A549 (cell line): ENCODE measurements at regions not wholly inside any gene's neighbourhood (a gene's known extent, or its start where the extent isn't known, plus 50 kb on each side); places are given as distances from the start of the nearest gene placed in this dataset.

Experiments used
- CBX2 ChIP-seq: fragments of 200-600 bp; sonication (generic); IDR thresholded peaks from 2 replicates; pipeline ENCODE4 v1.6.1; 2016; ENCODE audit warnings: low read depth, mild to moderate bottlenecking, borderline replicate concordance
- CEBPB ChIP-seq, 2 experiments: fragments of >200 bp in 1 of 2; sonication (Bioruptor Twin) in 1 of 2; formaldehyde crosslinking in 1 of 2; IDR thresholded peaks; 2 replicates each; pipeline ENCODE4 v1.6.1; 2012 to 2016
- FOSL2 ChIP-seq, 2 experiments: fragments of 450-650 bp in 1 of 2; fragments of >200 bp in 1 of 2; sonication (Bioruptor Twin) in 1 of 2; formaldehyde crosslinking; IDR thresholded peaks; 2 replicates each; pipeline versions ENCODE4 v1.5.0 to v1.6.1; 2016 to 2020; ENCODE audit warnings: mild to moderate bottlenecking in 1 of 2, moderate library complexity in 1 of 2
- POLR2A ChIP-seq: IDR thresholded peaks from 2 replicates; pipeline ENCODE4 v1.6.1; 2012; ENCODE audit warnings: mild to moderate bottlenecking, low read length
- RAD21 ChIP-seq, 2 experiments: fragments of >200 bp in 1 of 2; sonication (Bioruptor Twin) in 1 of 2; formaldehyde crosslinking in 1 of 2; IDR thresholded peaks in 1 of 2; conservative IDR thresholded peaks in 1 of 2; 2 replicates in 1 of 2; 3 replicates in 1 of 2; pipeline ENCODE4 v1.6.1; 2012 to 2018; ENCODE audit warnings: inconsistent platforms in 1 of 2
- TF ChIP-seq, protein P1 (sequence below): IDR thresholded peaks from 2 replicates; pipeline ENCODE4 v1.6.1; 2012
- TF ChIP-seq, protein P2 (sequence below): fragments of >200 bp; sonication (Bioruptor Twin); formaldehyde crosslinking; IDR thresholded peaks from 3 replicates; pipeline ENCODE4 v1.5.1; 2016

- no peak for TF ChIP-seq POLR2A
- no peak for TF ChIP-seq RAD21 (conservative IDR thresholded peaks at IDR 0.05 in 1 of 2, IDR thresholded peaks at IDR 0.05 in 1 of 2)
- TF ChIP-seq CBX2, result no peak
- no peak for TF ChIP-seq FOSL2 (IDR thresholded peaks at IDR 0.05)
- no peak for TF ChIP-seq FOSL2 (CRISPR knock-in tag; IDR thresholded peaks at IDR 0.05)
- TF ChIP-seq CEBPB (IDR thresholded peaks at IDR 0.05), result no peak
- TF ChIP-seq, protein P1, sequence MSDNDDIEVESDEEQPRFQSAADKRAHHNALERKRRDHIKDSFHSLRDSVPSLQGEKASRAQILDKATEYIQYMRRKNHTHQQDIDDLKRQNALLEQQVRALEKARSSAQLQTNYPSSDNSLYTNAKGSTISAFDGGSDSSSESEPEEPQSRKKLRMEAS, result no peak
- TF ChIP-seq, protein P2, sequence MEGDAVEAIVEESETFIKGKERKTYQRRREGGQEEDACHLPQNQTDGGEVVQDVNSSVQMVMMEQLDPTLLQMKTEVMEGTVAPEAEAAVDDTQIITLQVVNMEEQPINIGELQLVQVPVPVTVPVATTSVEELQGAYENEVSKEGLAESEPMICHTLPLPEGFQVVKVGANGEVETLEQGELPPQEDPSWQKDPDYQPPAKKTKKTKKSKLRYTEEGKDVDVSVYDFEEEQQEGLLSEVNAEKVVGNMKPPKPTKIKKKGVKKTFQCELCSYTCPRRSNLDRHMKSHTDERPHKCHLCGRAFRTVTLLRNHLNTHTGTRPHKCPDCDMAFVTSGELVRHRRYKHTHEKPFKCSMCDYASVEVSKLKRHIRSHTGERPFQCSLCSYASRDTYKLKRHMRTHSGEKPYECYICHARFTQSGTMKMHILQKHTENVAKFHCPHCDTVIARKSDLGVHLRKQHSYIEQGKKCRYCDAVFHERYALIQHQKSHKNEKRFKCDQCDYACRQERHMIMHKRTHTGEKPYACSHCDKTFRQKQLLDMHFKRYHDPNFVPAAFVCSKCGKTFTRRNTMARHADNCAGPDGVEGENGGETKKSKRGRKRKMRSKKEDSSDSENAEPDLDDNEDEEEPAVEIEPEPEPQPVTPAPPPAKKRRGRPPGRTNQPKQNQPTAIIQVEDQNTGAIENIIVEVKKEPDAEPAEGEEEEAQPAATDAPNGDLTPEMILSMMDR, result no peak
These were observed 88.6 kb upstream of the NEDD9 start for GRCh38 chr6:11320914-11321597.
